Left renal pelvis (tissue), 4 donors: ENCODE measurements at regions not wholly inside any gene's neighbourhood (a gene's known extent, or its start where the extent isn't known, plus 50 kb on each side); places are given as distances from the start of the nearest gene placed in this dataset.

Experiments used
- DNase-seq, 4 donors: peaks; one replicate each; pipeline ENCODE4 v3.0.0-alpha.2; 2013; ENCODE audit warnings: low read depth in 4 of 4, low spot score in 3 of 4

- DNase-seq: no peak
These were observed 178.4 kb downstream of the MACROH2A1 start for GRCh38 chr5:135220394-135221186.

DNA sequence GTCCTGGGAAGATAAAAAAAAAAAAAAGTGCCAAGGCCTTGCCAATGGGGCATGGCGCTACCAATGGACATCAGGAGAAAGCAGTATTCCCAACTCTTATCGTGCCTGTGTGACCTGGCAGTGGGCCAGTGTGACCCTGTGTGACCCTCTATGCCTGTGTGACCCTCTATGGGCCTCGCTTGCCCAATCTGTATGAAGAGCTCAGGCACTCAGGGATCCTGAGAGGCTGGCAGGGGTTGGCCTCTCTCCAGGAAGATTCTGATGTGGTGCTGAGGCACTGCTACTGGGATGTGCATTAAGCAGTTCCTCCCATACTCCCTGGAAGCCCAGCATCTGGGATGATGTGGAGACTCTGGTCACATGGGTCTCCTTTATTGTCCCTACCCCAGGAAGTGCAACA is 179.2 kb downstream of the MACROH2A1 start:
- DNase-seq: no peak

DNA sequence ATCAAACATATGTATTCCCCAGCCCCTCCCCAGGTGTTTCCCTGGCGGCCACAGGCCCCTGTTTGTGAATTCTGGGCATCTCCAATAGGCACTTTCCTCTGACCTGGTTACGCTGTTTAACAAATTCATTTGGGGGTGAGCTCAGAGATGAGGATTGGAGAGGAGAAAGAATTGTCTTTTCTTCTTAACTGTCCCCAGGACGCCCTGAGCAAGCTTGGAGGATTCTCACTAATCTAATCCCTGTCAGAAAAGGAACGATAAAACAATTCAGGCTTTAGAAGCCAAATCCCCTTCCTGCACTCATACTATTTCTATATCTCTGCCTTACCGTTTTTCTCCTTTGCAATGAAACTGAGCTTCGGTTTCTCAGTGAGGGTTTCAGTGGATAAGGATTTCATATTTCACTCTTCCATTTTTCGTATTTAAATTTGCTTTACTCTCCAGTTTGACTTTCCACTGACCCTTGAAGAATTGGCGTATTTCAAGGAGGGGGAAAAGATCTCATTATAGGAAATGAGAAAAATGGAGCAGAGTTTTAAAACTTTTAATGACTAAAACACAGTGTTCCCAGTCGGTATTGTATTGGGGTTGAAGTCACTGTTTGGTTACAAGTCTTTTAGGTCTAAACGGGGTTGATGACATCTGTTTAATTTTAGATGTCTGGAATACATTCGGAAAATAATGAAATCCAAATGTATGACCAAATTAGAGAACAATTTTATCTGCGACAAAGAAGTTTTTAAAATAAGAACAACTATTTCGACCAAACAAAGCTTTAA is 180.1 kb downstream of the MACROH2A1 start:
- no peak for DNase-seq

DNA sequence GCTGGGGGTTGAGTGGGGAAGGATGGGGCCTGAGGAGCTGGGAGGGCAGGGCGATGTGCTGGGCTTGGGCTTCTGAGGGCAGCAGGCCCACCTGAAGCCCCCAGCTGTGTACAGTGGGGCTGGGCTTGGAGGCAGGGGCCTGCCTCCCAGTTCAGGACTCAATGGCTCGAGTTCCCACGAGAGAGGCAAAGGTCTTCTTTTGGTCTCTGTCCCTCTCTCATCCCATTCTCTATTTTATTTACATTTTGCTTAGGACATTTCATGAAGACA is 180.6 kb downstream of the MACROH2A1 start:
- DNase-seq: no peak

DNA sequence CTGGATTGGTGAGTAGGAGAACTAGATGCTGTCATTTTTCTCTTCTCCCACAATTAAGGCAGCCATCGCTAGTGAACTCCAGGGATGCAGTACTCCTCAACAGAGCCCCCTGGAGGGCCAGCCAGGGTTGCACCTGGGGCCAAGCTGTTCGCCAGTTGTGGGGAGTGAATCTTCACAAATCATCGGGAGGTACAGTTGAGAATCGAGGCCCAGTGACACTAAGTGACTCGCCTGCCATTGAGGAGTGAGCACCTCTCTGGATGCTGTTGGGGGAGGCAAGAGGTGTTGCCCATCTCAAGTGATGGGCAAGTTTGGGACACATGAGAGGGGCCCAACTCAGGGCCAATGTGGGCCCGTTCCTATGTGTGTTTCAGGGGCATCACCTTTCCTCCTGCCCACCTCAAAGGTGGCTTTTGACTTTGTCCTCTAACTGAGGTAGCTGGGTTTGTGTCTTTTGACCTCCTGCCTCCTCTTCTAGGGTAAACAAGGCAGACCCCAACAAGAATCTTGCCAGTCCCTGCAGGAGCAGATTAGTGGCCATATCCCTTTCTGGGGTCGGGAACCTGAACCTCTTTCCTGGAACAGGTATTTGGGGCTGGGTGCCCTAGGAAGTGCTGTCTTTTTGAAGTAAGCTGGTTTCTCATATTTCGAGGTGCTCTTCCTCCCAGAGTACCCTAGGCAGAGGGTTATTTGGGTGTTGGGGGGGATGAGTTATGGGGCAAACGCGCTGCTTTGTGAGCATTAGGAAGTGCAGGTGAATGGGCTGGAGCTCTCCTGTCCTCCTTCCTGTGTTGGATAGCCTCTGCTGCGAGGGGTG is 181.2 kb downstream of the MACROH2A1 start:
- no peak for DNase-seq

DNA sequence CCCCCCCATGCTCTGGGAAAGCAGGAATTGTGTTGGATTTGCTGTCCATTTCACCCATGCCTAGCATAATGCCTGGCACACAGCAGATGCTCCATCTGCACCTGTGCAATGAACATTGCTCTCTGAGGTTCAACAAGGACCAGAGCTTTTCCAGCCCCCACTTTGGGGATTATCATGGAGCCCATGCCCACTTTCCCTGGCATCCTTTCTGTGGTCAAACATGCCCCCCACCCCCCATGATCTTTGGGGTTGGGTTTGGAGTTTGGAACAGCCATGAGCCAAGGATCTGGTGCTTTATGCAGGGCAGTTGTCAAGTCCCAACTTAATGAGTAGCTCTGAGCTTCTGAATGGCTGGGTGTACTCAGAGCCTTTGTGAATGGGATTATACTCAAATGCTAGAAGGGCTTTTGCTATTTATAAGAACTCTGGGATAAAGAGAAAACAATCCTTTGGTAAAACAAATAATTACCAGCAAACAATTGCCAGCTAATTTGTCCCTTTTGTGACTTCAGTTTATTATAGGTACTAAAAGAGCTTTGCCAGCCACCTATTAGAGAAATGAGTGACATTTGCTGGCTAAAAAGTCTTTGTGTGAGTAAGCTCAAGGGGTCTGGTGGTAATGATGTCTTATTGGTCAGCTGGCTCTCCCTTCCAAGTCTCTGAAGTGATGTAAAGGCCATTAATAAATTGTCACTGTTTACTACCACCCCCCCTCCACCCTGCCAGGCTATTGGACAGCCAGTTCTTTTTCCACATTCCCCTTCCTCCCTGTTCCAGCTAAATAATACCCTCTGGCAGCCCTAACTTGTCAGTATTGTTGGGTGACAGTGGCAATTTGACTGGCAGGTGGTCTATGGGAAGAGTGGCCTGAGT is 182.3 kb downstream of the MACROH2A1 start:
- no peak for DNase-seq

DNA sequence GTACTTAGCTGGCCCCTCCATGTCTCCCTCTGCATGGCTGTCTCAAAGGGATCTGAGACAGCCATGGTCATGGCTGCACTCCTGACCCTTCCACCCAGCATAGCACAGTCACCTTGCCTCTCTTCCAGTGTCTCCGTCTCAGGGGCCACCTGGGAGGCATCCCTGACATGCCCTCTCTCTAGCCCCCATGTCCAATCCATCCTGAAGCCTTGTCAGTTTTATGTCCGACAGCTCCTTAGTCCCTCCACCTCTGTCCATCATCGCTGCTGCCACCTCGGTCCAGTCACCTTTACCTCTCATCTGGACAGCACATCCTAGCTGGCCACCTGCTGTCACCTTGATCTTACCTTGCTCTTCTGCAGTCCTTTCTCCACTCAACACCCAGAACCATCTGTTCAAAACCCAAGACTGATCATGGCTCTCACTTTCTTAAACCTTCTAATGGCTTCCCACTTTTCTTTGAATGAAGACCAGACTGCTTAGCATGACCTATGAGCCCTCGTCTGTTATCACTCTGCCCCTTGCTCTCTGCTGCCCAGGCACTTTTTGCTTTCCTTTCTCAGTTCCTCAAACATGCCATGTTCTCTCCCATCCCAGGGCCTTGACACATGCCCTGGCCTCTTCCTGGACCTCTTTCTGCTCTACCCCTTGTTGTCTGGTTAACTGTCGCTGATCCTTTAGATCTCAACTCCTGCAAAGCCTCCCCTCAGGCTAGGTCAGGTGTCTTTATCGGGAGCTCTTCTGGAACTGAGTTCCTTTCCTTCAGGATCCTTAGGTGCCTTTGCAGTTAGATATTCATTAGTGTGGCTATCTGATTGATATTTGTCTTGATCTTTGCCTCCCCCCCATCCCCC is 181.8 kb upstream of the PITX1 start:
- DNase-seq: no peak

GRCh38 chr5:135214897-135215616 is 181.0 kb upstream of the PITX1 start:
- DNase-seq: no peak

DNA sequence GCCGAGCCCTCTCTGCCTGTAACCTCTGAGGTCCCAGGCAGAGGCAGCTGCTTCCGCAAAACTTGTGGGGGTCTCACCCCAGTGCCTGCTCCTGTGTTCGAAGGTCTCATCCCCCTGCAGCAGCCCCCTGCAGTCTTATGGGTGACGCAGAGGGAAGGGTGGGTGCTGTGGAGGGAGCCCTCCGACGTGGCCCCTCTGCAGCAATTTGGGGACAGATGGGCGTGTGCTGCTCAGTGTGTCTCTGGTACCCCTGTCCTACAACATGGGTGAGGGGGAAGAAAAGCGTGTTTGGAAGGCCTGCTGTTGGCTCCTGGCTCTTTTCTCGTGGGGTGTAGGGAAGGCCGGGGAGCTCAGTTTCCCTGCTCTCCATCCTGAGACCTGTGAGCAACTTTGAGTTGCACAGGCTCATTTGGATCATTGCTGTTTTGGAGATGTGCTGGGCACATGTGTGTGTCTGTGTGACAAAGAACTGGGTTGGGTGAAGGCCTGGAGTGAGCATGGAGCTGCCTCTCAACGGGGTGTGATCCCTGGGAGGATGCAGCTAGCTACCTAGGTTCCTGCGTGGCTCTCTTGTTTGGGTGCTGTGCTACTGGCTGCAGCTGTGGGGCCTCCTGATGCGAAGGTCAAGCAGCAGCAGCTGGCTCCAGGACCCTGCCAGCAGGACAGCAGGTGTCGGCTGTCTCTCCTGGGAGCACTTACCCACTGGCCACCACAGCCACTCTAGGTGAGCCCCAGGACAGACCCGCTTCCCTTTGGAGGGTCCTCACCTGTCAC is 179.6 kb upstream of the PITX1 start:
- no peak for DNase-seq

- no peak for DNase-seq
These were observed 179.0 kb upstream of the PITX1 start for GRCh38 chr5:135213027-135213386.

DNA sequence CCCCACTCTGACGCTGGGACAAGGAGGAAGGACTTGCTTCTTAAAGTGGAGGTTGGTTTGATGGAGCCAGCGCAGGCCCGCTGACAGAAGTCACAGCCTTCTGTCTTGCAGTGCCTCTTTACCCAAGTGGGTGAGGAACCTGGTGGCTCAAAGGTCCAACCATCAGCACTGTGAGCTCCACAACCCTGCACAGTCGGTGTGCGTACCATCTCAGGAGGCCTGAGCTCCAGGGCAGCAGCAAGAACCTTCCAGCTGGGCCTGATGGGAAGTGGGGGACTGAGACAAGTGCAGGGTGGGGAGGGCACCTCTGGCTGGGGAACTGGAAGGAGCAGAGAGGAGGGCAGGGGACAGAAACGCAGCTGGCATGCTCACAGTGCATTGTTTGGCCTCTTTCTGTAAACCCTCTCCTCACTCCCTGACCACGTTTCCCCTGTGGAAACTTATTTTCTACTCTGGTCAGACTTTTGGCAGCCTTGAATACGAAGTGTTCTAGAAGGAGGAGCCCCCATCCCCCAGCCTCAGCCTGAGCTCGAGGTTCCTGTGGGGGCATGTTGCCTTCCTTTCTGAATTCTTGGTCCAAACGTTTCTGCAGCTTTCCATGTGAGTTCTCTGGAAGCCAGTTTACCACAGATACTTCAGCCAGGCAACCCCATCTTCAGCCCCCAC is 178.5 kb upstream of the PITX1 start:
- DNase-seq: no peak

- no peak for DNase-seq
These were observed 177.8 kb upstream of the PITX1 start for GRCh38 chr5:135211791-135212190.

DNA sequence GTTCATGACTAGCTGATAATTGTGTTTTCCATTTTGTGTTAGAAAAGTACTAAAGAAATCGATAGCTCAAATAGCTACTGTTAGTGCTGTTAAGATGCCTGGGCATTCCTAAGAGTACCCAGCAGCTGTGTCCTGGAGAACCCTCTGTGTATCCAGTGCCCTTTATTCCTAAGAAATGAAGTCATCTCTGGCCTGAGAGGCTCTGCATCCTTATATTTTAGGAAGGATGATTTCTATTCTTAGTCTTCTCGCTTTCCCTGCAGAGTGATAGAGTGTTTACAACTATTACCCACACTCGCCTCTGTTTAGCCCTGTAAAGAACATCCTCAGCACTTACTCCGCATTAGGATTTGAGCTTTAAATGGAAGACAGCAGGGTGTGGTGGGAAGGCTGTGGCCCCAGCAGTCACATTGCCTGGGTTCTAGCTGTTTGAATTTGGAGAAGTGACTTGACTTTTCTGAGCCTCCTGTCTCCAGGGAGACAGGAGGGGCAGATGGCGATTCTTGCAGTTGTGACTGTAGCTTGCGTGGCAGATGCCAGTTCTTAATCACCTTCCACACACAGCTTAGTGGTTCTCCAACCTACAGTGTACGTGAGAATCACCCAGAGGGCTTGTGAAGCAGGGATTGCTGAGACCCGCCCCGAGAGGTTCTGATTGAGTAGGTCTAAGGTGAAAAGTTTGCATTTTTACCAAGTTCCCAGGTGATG is 177.2 kb upstream of the PITX1 start:
- no peak for DNase-seq

GRCh38 chr5:135210286-135211055 is 176.4 kb upstream of the PITX1 start:
- no peak for DNase-seq

DNA sequence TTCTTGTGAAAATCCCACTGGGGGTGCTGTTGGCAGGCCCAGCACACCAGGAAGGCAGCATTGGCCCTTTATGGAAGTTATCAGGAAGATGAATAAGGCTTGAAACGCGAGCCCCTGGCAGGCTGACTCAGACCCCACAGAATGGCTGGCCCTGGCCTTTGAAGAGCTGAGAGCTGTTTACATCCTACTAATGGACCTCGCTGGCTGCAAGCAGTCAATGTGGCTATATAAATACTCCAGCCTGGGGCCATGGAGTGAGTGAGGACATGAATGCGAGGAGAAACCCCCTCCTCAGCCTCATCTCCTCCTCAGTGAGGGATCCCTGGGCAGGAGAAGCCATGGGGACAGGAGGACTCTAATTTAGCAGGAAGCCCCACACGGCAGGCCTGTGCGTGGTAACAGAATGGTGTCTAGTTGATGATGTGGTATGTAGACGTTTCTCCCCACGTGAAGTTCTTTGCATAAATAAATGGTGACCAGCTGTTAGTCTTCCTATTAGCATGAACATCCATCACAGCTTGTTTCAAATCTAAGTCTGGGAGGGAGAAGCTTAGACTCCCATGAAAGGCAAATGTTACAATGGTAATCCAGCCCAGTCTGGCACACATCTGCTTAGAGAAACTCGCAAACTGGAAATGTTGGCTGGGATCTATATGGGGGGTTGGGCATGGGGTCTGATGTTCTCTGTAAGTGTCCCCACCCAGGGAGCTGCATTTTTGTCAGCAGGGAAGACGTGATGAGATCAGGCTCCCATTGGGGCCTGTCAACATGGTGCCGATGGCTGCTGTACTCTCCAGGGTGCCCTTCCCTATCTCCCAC is 175.1 kb upstream of the PITX1 start:
- DNase-seq: no peak

DNA sequence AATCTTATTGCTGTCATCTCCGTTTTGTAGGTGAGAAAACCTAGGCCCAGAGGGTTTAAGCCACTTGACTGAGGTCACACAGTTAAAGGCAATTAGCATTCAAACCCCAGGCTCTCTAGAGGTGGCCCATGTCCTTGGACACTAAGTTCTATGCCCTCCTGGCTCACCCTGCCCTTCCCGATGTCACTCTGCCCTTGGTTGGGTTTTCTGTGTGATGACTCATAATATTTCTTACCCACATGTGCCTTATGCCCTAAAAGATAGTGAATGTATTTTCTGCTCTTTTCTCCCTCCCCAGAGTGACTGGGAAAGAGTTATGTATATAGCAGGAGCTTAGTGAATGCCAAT is 174.5 kb upstream of the PITX1 start:
- DNase-seq: no peak
